ENCODE measurements at regions not wholly inside any gene's neighbourhood (a gene's known extent, or its start where the extent isn't known, plus 50 kb on each side); places are given as distances from the start of the nearest gene placed in this dataset.
"Not testable (repeated sequence)": the region's sequence is repeated elsewhere in the genome, so short reads cannot be mapped to it uniquely, and the experiment has no call there.

GRCh38 chr6:26754212-26754611, 94.7 kb upstream of the ZNF322 start:
- no peak for TF ChIP-seq ESRRA (CRISPR knock-in tag; IDR thresholded peaks at IDR 0.05; ENCODE audit: borderline replicate concordance)
- no peaks in the 10 kb centered on the region for H3K9me3 Mint-ChIP-seq
- no peaks in the 10 kb centered on the region for H3K27me3 Mint-ChIP-seq (ENCODE audit: low read depth)
- no peak overlapping the region for H3K27ac Mint-ChIP-seq
- ATAC-seq (no peak), DNase-seq (ENCODE audit: low spot score) (no peak)
- POLR2A ChIA-PET: no interaction called here
- no peaks in the 10 kb centered on the region for H3K36me3 Mint-ChIP-seq
- no peaks in the 10 kb centered on the region for H3K4me1 Mint-ChIP-seq
- CTCF ChIA-PET: no interaction called here
- H3K4me3 Mint-ChIP-seq: no peak overlapping the region

GRCh38 chr6:26754801-26755200, 95.3 kb upstream of the ZNF322 start:
- H3K4me3 Mint-ChIP-seq; H3K36me3 Mint-ChIP-seq; H3K27me3 Mint-ChIP-seq (ENCODE audit: low read depth); H3K9me3 Mint-ChIP-seq; H3K4me1 Mint-ChIP-seq; ATAC-seq; POLR2A ChIA-PET; CTCF ChIA-PET; H3K27ac Mint-ChIP-seq; DNase-seq (ENCODE audit: low spot score): not testable (repeated sequence)

GRCh38 chr6:26756067-26756805, 96.7 kb upstream of the ZNF322 start:
- POLR2A ChIA-PET; H3K9me3 Mint-ChIP-seq; H3K27me3 Mint-ChIP-seq (ENCODE audit: low read depth); DNase-seq (ENCODE audit: low spot score); H3K4me1 Mint-ChIP-seq; H3K27ac Mint-ChIP-seq; H3K36me3 Mint-ChIP-seq; ATAC-seq; CTCF ChIA-PET; H3K4me3 Mint-ChIP-seq: not testable (repeated sequence)

GRCh38 chr6:26766203-26766902, 106.8 kb upstream of the ZNF322 start:
- H3K4me1 Mint-ChIP-seq; H3K27me3 Mint-ChIP-seq (ENCODE audit: low read depth); H3K36me3 Mint-ChIP-seq; H3K9me3 Mint-ChIP-seq; H3K4me3 Mint-ChIP-seq; POLR2A ChIA-PET; CTCF ChIA-PET; H3K27ac Mint-ChIP-seq; DNase-seq (ENCODE audit: low spot score): not testable (repeated sequence)
- peak; percentile 38 for ATAC-seq

GRCh38 chr6:26770941-26771666, 111.6 kb upstream of the ZNF322 start:
- CTCF ChIA-PET; H3K4me3 Mint-ChIP-seq; H3K36me3 Mint-ChIP-seq; H3K4me1 Mint-ChIP-seq; H3K9me3 Mint-ChIP-seq; DNase-seq (ENCODE audit: low spot score); POLR2A ChIA-PET; H3K27me3 Mint-ChIP-seq (ENCODE audit: low read depth); H3K27ac Mint-ChIP-seq: not testable (repeated sequence)
- peak; percentile 81 for ATAC-seq

- H3K27ac Mint-ChIP-seq; H3K4me3 Mint-ChIP-seq; POLR2A ChIA-PET; DNase-seq (ENCODE audit: low spot score); H3K4me1 Mint-ChIP-seq; H3K27me3 Mint-ChIP-seq (ENCODE audit: low read depth); H3K9me3 Mint-ChIP-seq; H3K36me3 Mint-ChIP-seq; CTCF ChIA-PET: not testable (repeated sequence)
- ATAC-seq: peak; percentile 14
Observed at GRCh38 chr6:26773414-26773813, 113.9 kb upstream of the ZNF322 start.

- H3K9me3 Mint-ChIP-seq; H3K4me3 Mint-ChIP-seq; H3K4me1 Mint-ChIP-seq; DNase-seq (ENCODE audit: low spot score); CTCF ChIA-PET; H3K27me3 Mint-ChIP-seq (ENCODE audit: low read depth); H3K36me3 Mint-ChIP-seq; H3K27ac Mint-ChIP-seq; POLR2A ChIA-PET: not testable (repeated sequence)
- ATAC-seq: peak; percentile 93
Observed at GRCh38 chr6:26780563-26780962, 121.0 kb upstream of the ZNF322 start.

GRCh38 chr6:26795474-26796307, 136.1 kb upstream of the ZNF322 start:
- H3K27ac Mint-ChIP-seq; POLR2A ChIA-PET; CTCF ChIA-PET; DNase-seq (ENCODE audit: low spot score); H3K36me3 Mint-ChIP-seq; H3K4me1 Mint-ChIP-seq; H3K27me3 Mint-ChIP-seq (ENCODE audit: low read depth); H3K9me3 Mint-ChIP-seq; H3K4me3 Mint-ChIP-seq: not testable (repeated sequence)
- peak; percentile 74 for ATAC-seq

GRCh38 chr6:26799903-26800633, 140.5 kb upstream of the ZNF322 start:
- H3K4me3 Mint-ChIP-seq; POLR2A ChIA-PET; DNase-seq (ENCODE audit: low spot score); H3K36me3 Mint-ChIP-seq; H3K4me1 Mint-ChIP-seq; H3K27ac Mint-ChIP-seq; H3K27me3 Mint-ChIP-seq (ENCODE audit: low read depth); CTCF ChIA-PET; H3K9me3 Mint-ChIP-seq: not testable (repeated sequence)
- peak; percentile 76 for ATAC-seq

GRCh38 chr6:26803762-26804161, 144.2 kb upstream of the ZNF322 start:
- H3K27me3 Mint-ChIP-seq (ENCODE audit: low read depth); H3K36me3 Mint-ChIP-seq; H3K4me3 Mint-ChIP-seq; POLR2A ChIA-PET; DNase-seq (ENCODE audit: low spot score); H3K9me3 Mint-ChIP-seq; H3K4me1 Mint-ChIP-seq; H3K27ac Mint-ChIP-seq; CTCF ChIA-PET: not testable (repeated sequence)
- peak; percentile 22; the same call in 1 of the 2 replicates for ATAC-seq

GRCh38 chr6:26811486-26812116, 152.1 kb upstream of the ZNF322 start:
- DNase-seq (ENCODE audit: low spot score); H3K9me3 Mint-ChIP-seq; H3K27ac Mint-ChIP-seq; H3K36me3 Mint-ChIP-seq; POLR2A ChIA-PET; H3K4me3 Mint-ChIP-seq; CTCF ChIA-PET; H3K27me3 Mint-ChIP-seq (ENCODE audit: low read depth); H3K4me1 Mint-ChIP-seq: not testable (repeated sequence)
- ATAC-seq: peak; percentile 97

Measured in WTC11 (cell line).